ENCODE measurements at regions not wholly inside any gene's neighbourhood (a gene's known extent, or its start where the extent isn't known, plus 50 kb on each side); places are given as distances from the start of the nearest gene placed in this dataset.

- CTCF ChIA-PET = interaction anchor here (0.5 to 2.0 kb wide), 4 partner anchors 13 to 218 kb away, joined by 3 to 6 read pairs (median 3); no protein-coding TSS in a partner anchor
- no TSS peak for BruUV-seq (replicated peaks)
- no peaks in the 10 kb centered on the region for H3K27me3 Mint-ChIP-seq (ENCODE audit: unreplicated experiment)
Observed at GRCh38 chr1:8096105-8097011, 70.2 kb upstream of the ERRFI1 start.

GRCh38 chr1:8095584-8095983 is 69.5 kb upstream of the ERRFI1 start:
- no peak for DNase-seq
- peaks cover 33% of the 10 kb centered on the region for H3K36me3 Mint-ChIP-seq (ENCODE audit: insufficient read depth, unreplicated experiment)
- no peak overlapping the region for H3K4me3 Mint-ChIP-seq (ENCODE audit: low read depth, unreplicated experiment)
- no peaks in the 10 kb centered on the region for H3K9me3 Mint-ChIP-seq (ENCODE audit: low read depth, unreplicated experiment)
- H3K27me3 Mint-ChIP-seq (ENCODE audit: unreplicated experiment) = no peaks in the 10 kb centered on the region
- TF ChIP-seq, protein P1, sequence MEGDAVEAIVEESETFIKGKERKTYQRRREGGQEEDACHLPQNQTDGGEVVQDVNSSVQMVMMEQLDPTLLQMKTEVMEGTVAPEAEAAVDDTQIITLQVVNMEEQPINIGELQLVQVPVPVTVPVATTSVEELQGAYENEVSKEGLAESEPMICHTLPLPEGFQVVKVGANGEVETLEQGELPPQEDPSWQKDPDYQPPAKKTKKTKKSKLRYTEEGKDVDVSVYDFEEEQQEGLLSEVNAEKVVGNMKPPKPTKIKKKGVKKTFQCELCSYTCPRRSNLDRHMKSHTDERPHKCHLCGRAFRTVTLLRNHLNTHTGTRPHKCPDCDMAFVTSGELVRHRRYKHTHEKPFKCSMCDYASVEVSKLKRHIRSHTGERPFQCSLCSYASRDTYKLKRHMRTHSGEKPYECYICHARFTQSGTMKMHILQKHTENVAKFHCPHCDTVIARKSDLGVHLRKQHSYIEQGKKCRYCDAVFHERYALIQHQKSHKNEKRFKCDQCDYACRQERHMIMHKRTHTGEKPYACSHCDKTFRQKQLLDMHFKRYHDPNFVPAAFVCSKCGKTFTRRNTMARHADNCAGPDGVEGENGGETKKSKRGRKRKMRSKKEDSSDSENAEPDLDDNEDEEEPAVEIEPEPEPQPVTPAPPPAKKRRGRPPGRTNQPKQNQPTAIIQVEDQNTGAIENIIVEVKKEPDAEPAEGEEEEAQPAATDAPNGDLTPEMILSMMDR (IDR thresholded peaks at IDR 0.05; ENCODE audit: unreplicated experiment) = no peak
- peaks cover 66% of the 10 kb centered on the region for H3K4me1 Mint-ChIP-seq (ENCODE audit: low read depth, unreplicated experiment)
- intact Hi-C loops (cut with micrococcal nuclease; ENCODE audit: unreplicated experiment) = loop anchor here (5.0 to 10.0 kb wide), 6 partner anchors 42 to 219 kb away; partner anchors contain the start of gene SLC45A1
- H3K27ac Mint-ChIP-seq (ENCODE audit: unreplicated experiment) = peak overlapping the region; percentile 91
- no TSS peak for BruUV-seq (replicated peaks)
- CTCF ChIA-PET = interaction anchor here (0.8 to 1.1 kb wide), 2 partner anchors 17 to 81 kb away, joined by 3 to 4 read pairs; no protein-coding TSS in a partner anchor

More at GRCh38 chr1:8096105-8097011, 70.2 kb upstream of the ERRFI1 start:
- TF ChIP-seq, protein P1 (IDR thresholded peaks at IDR 0.05; ENCODE audit: unreplicated experiment) = no peak
- intact Hi-C loops (cut with micrococcal nuclease; ENCODE audit: unreplicated experiment) = loop anchor here (1.0 to 10.0 kb wide), 9 partner anchors 25 to 218 kb away; partner anchors contain the start of gene SLC45A1
- Mint-ChIP-seq H3K4me1 (ENCODE audit: low read depth, unreplicated experiment) (peaks cover 58% of the 10 kb centered on the region), H3K36me3 (ENCODE audit: insufficient read depth, unreplicated experiment) (peaks cover 28% of the 10 kb centered on the region), H3K4me3 (ENCODE audit: low read depth, unreplicated experiment) (peak overlapping the region; percentile 19), H3K27ac (ENCODE audit: unreplicated experiment) (peak overlapping the region; percentile 91), H3K9me3 (ENCODE audit: low read depth, unreplicated experiment) (no peaks in the 10 kb centered on the region)
- no peak for DNase-seq

GRCh38 chr1:8094481-8095241 is 68.6 kb upstream of the ERRFI1 start:
- CTCF ChIA-PET = interaction anchor here (0.6 to 1.1 kb wide), 2 partner anchors 16 to 80 kb away, joined by 4 read pairs; no protein-coding TSS in a partner anchor
- no peaks in the 10 kb centered on the region for H3K27me3 Mint-ChIP-seq (ENCODE audit: unreplicated experiment)
- peak overlapping the region; percentile 91 for H3K27ac Mint-ChIP-seq (ENCODE audit: unreplicated experiment)
- TF ChIP-seq, protein P1 (IDR thresholded peaks at IDR 0.05; ENCODE audit: unreplicated experiment) = no peak
- peaks cover 74% of the 10 kb centered on the region for H3K4me1 Mint-ChIP-seq (ENCODE audit: low read depth, unreplicated experiment)
- no TSS peak for BruUV-seq (replicated peaks)
- peak overlapping the region; percentile 23 for H3K4me3 Mint-ChIP-seq (ENCODE audit: low read depth, unreplicated experiment)
- H3K36me3 Mint-ChIP-seq (ENCODE audit: insufficient read depth, unreplicated experiment) = peaks cover 37% of the 10 kb centered on the region
- intact Hi-C loops (cut with micrococcal nuclease; ENCODE audit: unreplicated experiment) = loop anchor here (5.0 to 10.0 kb wide), 6 partner anchors 43 to 220 kb away; partner anchors contain the start of gene SLC45A1
- no peak for DNase-seq
- no peaks in the 10 kb centered on the region for H3K9me3 Mint-ChIP-seq (ENCODE audit: low read depth, unreplicated experiment)

Measured in Calu3 (cell line).